KBM-7 (cell line): ENCODE measurements at regions not wholly inside any gene's neighbourhood (a gene's known extent, or its start where the extent isn't known, plus 50 kb on each side); places are given as distances from the start of the nearest gene placed in this dataset.

Experiments
- DNase-seq: peaks from one replicate; pipeline ENCODE4 v3.0.0-alpha.2; 2015
- in situ Hi-C: fragments of 300-500 bp; cut with MboI; formaldehyde crosslinking; loops from 2 replicates; pipeline ENCODE4 v1.14.3; 2020; ENCODE audit warnings: low sequenced_read_pairs, low pct_unique_long_range_greater_than_20kb, mixed read lengths

DNA sequence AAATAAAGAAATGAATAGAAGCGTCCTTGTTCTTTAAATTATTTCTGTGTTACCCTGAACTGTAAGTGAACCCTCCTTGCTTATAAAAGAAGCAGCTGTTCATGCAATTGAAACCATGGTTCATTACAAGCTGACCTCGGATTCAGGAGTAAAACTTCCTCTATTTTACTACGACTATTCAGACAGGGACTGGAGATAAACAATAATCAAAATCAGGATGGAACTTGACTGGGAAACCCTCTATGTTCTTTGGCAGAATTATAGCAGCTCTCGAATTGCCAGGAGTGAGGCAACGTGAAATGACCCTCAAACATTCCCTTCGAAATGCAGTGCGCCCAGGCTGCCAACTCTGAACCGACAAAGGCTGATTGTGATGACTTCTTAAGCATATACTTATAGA, 172.1 kb downstream of the CYP26A1 start:
- DNase-seq = peak; percentile 20
- in situ Hi-C loops = no loop called here

DNA sequence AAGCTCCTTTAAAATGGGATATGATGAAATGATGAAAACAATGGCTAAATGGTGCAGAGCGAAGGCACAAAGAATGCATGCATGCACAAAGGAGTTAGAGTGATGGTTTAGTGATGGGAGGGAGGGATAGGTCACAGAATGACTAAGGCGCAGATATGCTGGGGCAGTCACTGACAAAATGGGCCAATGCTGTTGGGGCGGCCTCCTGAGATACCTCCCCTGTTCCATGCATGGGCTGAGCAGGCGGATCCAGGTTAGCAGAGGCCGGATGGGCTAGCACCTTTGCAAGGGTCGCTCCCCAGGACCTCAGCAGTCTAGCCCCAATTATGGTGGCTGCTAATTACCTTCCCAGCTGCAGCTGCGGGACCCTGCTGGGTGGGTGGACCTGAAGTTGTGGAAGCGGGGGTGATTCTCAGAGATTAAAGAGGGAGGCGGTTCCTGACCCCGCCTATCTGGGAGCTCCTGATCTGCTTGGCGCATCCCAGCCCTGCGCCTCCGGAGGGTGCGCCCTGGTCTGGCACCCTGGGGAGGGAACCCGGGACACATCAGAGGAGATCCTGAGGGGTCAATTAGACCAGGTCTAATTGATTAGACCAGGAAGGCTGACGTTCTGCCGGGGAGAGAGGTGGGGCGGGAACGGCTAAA, 175.0 kb downstream of the CYP26A1 start:
- in situ Hi-C loops = no loop called here
- DNase-seq = no peak

DNA sequence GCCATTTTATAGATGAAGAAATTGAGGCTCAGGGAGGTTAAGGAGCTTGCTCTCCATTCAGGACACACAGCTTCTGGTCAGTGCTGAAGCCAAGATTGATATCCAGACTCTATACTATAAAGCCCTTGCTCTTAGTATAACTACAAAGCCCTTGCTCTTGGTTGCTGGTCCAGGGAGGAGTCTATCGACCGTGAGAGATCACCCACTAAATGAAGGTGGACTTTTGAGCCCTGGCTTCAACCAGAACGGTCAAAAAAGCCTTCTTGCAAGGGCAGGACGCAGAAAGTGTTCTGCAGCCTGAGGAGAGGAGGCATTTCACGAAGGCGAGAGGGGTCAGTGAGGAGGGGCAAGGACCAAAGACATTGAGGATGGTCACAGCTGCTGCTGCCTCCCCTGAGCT, 176.3 kb downstream of the CYP26A1 start:
- no peak for DNase-seq
- in situ Hi-C loops = no loop called here

DNA sequence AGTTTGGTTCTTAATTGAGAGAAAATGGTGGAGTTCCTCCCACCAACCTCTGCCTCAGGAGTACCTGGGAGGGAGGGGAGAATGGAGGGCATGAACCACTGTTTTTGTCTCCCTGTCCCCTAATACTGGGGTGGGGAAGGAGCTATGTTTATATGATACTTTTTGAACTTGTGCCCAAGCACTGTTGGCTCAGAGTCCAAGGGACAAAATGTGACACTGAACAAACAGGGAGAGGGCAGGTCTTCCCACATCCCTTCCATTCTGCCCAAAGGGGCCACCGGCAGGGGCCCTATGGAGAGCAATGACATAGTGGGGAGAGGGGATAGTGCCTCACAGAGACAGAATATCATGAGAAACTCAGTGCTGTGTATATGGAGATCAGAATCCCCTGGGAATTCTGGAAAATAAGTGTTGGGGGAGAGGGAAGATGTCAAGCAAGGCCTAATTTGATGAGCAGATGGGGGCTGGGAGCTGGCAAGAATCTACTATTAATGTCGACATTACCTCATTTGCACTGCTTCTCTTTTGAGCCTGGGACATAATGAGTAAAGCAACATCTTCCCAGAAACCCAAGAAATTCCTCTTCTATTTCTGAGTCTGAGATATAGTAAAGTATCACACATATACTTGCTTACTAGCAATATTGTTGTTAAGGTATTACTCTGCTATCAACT, 180.6 kb downstream of the CYP26A1 start:
- no peak for DNase-seq
- in situ Hi-C loops = no loop called here

DNA sequence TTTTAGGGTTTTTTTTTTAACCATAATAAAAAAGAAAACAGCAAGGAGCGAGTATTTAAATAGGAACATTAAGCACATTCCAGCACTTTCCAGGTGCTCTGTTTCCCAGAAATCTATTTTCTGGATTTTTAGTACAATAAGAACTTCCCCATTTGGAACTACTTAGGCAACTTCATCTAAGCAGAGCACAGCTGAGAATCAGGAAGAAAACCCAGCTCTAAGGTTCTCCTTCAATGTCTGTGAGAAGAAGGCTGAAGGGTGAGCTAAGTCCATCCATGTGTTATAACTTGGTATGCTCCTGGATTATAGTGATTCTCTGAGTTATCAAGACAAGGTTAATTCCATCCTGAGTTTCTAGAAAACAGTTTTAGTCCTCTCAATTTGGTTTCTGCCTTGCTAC, 181.9 kb downstream of the CYP26A1 start:
- peak; percentile 31 for DNase-seq
- in situ Hi-C loops = no loop called here
